ENCODE measurements at regions not wholly inside any gene's neighbourhood (a gene's known extent, or its start where the extent isn't known, plus 50 kb on each side); places are given as distances from the start of the nearest gene placed in this dataset.
A peak's percentile ranks its signal among the peaks of the same experiment; 100 is the strongest.

- Histone ChIP-seq H3K4me1 (ENCODE audit: control insufficient read depth in 3 of 3, insufficient read depth in 2 of 3, low read depth in 1 of 3, low read length in 2 of 3) (no peaks in the 10 kb centered on the region), H3K9me3 (ENCODE audit: control insufficient read depth in 2 of 2, insufficient read depth in 1 of 2, low read depth in 1 of 2, low read length in 1 of 2) (peaks cover 0 to 4% of the 10 kb centered on the region in 2 donors), H3K27me3 (ENCODE audit: control insufficient read depth in 3 of 3, insufficient read depth in 3 of 3, low read length in 3 of 3) (no peaks in the 10 kb centered on the region), H3K36me3 (ENCODE audit: control insufficient read depth in 3 of 3, insufficient read depth in 2 of 3, low read depth in 1 of 3, low read length in 3 of 3) (no peaks in the 10 kb centered on the region), H3K4me3 (ENCODE audit: low read depth in 1 of 3, low read length in 3 of 3) (no peak overlapping the region), H3K27ac (ENCODE audit: low read depth in 1 of 3, low read length in 2 of 3) (no peak overlapping the region)
- FAIRE-seq (no peak), DNase-seq (no peak)
- WGBS, 3 donors = 79 to 91% (median 86%) methylated on average over 8 of the region's 8 CpGs
Measured at GRCh38 chr6:85705220-85705619, 62.5 kb upstream of the SYNCRIP start.

GRCh38 chr6:85703406-85703805, 60.7 kb upstream of the SYNCRIP start:
- FAIRE-seq = no peak
- Histone ChIP-seq H3K27me3 (ENCODE audit: control insufficient read depth in 3 of 3, insufficient read depth in 3 of 3, low read length in 3 of 3) (no peaks in the 10 kb centered on the region), H3K36me3 (ENCODE audit: control insufficient read depth in 3 of 3, insufficient read depth in 2 of 3, low read depth in 1 of 3, low read length in 3 of 3) (no peaks in the 10 kb centered on the region), H3K9me3 (ENCODE audit: control insufficient read depth in 2 of 2, insufficient read depth in 1 of 2, low read depth in 1 of 2, low read length in 1 of 2) (peaks cover 0 to 4% of the 10 kb centered on the region in 2 donors), H3K4me3 (ENCODE audit: low read depth in 1 of 3, low read length in 3 of 3) (no peak overlapping the region), H3K4me1 (ENCODE audit: control insufficient read depth in 3 of 3, insufficient read depth in 2 of 3, low read depth in 1 of 3, low read length in 2 of 3) (no peaks in the 10 kb centered on the region), H3K27ac (ENCODE audit: low read depth in 1 of 3, low read length in 2 of 3) (peak overlapping the region in 1 of 3 donors; percentile 60)
- DNase-seq = peak in 1 of 2 donors; percentile 69

All from small intestine (tissue), 7 donors.